Loucy (cell line): ENCODE measurements at regions not wholly inside any gene's neighbourhood (a gene's known extent, or its start where the extent isn't known, plus 50 kb on each side); places are given as distances from the start of the nearest gene placed in this dataset.

Experiments
- H2AFZ ChIP-seq: fragments of 200-600 bp; sonication (generic); 2 replicates; pipeline ENCODE4 v1.6.0; 2016; ENCODE audit warnings: antibody characterized with exemption, mild to moderate bottlenecking, low read length, moderate library complexity
- H3F3A ChIP-seq: fragments of 200-600 bp; 2 replicates; pipeline ENCODE4 v1.6.0; 2016; ENCODE audit warnings: antibody characterized with exemption, low read depth, mild to moderate bottlenecking
- H3K27me3 ChIP-seq: fragments of 200-600 bp; sonication (generic); 2 replicates; pipeline ENCODE4 v1.6.1; 2014; ENCODE audit warnings: low read length, mild to moderate bottlenecking; ENCODE audit not compliant: insufficient read depth, poor library complexity, severe bottlenecking
- H3K36me3 ChIP-seq: fragments of 200-600 bp; sonication (generic); 2 replicates; pipeline ENCODE4 v1.6.1; 2016; ENCODE audit warnings: low read length; ENCODE audit not compliant: insufficient read depth
- H3K4me1 ChIP-seq: fragments of 200-600 bp; sonication (generic); 2 replicates; pipeline ENCODE4 v1.5.1; 2014; ENCODE audit warnings: low read length, mild to moderate bottlenecking; ENCODE audit not compliant: insufficient read depth, poor library complexity, severe bottlenecking
- H3K4me2 ChIP-seq: fragments of 200-600 bp; sonication (generic); 2 replicates; pipeline ENCODE4 v1.6.0; 2014; ENCODE audit warnings: antibody characterized with exemption, low read length, low read depth, mild to moderate bottlenecking; ENCODE audit not compliant: poor library complexity, severe bottlenecking
- H3K4me3 ChIP-seq: fragments of 200-600 bp; sonication (generic); 2 replicates; pipeline ENCODE4 v1.5.1; 2014; ENCODE audit warnings: low read length, mild to moderate bottlenecking, mixed read lengths; ENCODE audit not compliant: poor library complexity, severe bottlenecking
- H3K79me2 ChIP-seq: fragments of 200-600 bp; sonication (generic); 2 replicates; pipeline ENCODE4 v1.6.1; 2014; ENCODE audit warnings: low read length; ENCODE audit not compliant: insufficient read depth
- H3K9ac ChIP-seq: fragments of 200-600 bp; sonication (generic); 2 replicates; pipeline ENCODE4 v1.6.0; 2014; ENCODE audit warnings: mild to moderate bottlenecking, low read depth, low read length, moderate library complexity; ENCODE audit not compliant: poor library complexity, severe bottlenecking
- H3K9me2 ChIP-seq: fragments of 200-600 bp; sonication (generic); replicated peaks from 2 replicates; pipeline ENCODE4 v1.6.1; 2016; ENCODE audit warnings: low read depth, low read length, mixed read lengths
- H3K9me3 ChIP-seq: fragments of 200-600 bp; sonication (generic); 2 replicates; pipeline ENCODE4 v1.6.1; 2014; ENCODE audit warnings: mild to moderate bottlenecking, antibody characterized with exemption, low read length, low read depth; ENCODE audit not compliant: insufficient read depth
- H4K20me1 ChIP-seq: fragments of 200-600 bp; sonication (generic); 2 replicates; pipeline ENCODE4 v1.6.0; 2014; ENCODE audit warnings: antibody characterized with exemption, low read length, mild to moderate bottlenecking; ENCODE audit not compliant: insufficient read depth, poor library complexity, severe bottlenecking
- CTCF ChIP-seq: fragments of 200-600 bp; sonication (generic); conservative IDR thresholded peaks from 2 replicates; pipeline ENCODE4 v1.5.1; 2014; ENCODE audit warnings: mild to moderate bottlenecking, antibody characterized with exemption, low read length
- EZH2phosphoT487 ChIP-seq: fragments of 200-600 bp; IDR thresholded peaks from 2 replicates; pipeline ENCODE4 v1.6.1; 2018; ENCODE audit warnings: antibody characterized with exemption, mild to moderate bottlenecking, moderate library complexity, borderline replicate concordance

- no peak overlapping the region for H3K9ac ChIP-seq
- no peaks in the 10 kb centered on the region for H3K27me3 ChIP-seq
- H3K9me2 ChIP-seq = no peaks in the 10 kb centered on the region
- H3K4me3 ChIP-seq = no peak overlapping the region
- no peak overlapping the region for H3K4me2 ChIP-seq
- no peaks in the 10 kb centered on the region for H4K20me1 ChIP-seq
- peaks cover 5% of the 10 kb centered on the region for H3K4me1 ChIP-seq
- H2AFZ ChIP-seq = no peak overlapping the region
- TF ChIP-seq EZH2phosphoT487 = no peak
- no peak for TF ChIP-seq CTCF
- no peaks in the 10 kb centered on the region for H3K9me3 ChIP-seq
- no peaks in the 10 kb centered on the region for H3F3A ChIP-seq
- no peaks in the 10 kb centered on the region for H3K36me3 ChIP-seq
- H3K79me2 ChIP-seq = no peaks in the 10 kb centered on the region
Observed at GRCh38 chr10:2623675-2624274, 443.6 kb upstream of the PFKP start.

GRCh38 chr10:2620827-2621521 is 446.4 kb upstream of the PFKP start:
- Histone ChIP-seq H3K4me1 (peaks cover 5% of the 10 kb centered on the region), H3K4me2 (no peak overlapping the region), H3K4me3 (no peak overlapping the region), H3K27me3 (no peaks in the 10 kb centered on the region), H3K79me2 (no peaks in the 10 kb centered on the region), H3K9me2 (no peaks in the 10 kb centered on the region), H3K9me3 (no peaks in the 10 kb centered on the region), H3F3A (no peaks in the 10 kb centered on the region), H2AFZ (no peak overlapping the region), H4K20me1 (no peaks in the 10 kb centered on the region), H3K36me3 (no peaks in the 10 kb centered on the region), H3K9ac (no peak overlapping the region)
- TF ChIP-seq CTCF (no peak), EZH2phosphoT487 (no peak)

GRCh38 chr10:2619916-2620315 is 447.4 kb upstream of the PFKP start:
- TF ChIP-seq CTCF (no peak), EZH2phosphoT487 (no peak)
- H3K36me3 ChIP-seq = no peaks in the 10 kb centered on the region

More at GRCh38 chr10:2619916-2620315, 447.4 kb upstream of the PFKP start:
- H3K9me3 ChIP-seq = no peaks in the 10 kb centered on the region
- H3K4me2 ChIP-seq = peak overlapping the region; percentile 14
- H3K9ac ChIP-seq = no peak overlapping the region
- H3K79me2 ChIP-seq = no peaks in the 10 kb centered on the region
- H3K4me1 ChIP-seq = peaks cover 5% of the 10 kb centered on the region
- no peak overlapping the region for H3K4me3 ChIP-seq
- no peaks in the 10 kb centered on the region for H3K9me2 ChIP-seq
- no peaks in the 10 kb centered on the region for H3K27me3 ChIP-seq
- no peaks in the 10 kb centered on the region for H3F3A ChIP-seq
- H2AFZ ChIP-seq = peak overlapping the region; percentile 65; the same call in 1 of the 2 replicates
- no peaks in the 10 kb centered on the region for H4K20me1 ChIP-seq
